H9 (cell line): ENCODE measurements at regions not wholly inside any gene's neighbourhood (a gene's known extent, or its start where the extent isn't known, plus 50 kb on each side); places are given as distances from the start of the nearest gene placed in this dataset.

ENCODE experiments used
- DNase-seq: peaks from one replicate; pipeline ENCODE4 v3.0.0-alpha.2; 2017
- H2AFZ ChIP-seq: one replicate; pipeline ENCODE4 v1.6.1; 2013; ENCODE audit warnings: mild to moderate bottlenecking, low read length, control low read depth, moderate library complexity
- H2AK5ac ChIP-seq: 2 replicates; pipeline ENCODE4 v1.6.1; 2013; ENCODE audit warnings: low read length, control low read depth, mixed read lengths; ENCODE audit not compliant: insufficient read length
- H2BK120ac ChIP-seq: one replicate; pipeline ENCODE4 v1.6.1; 2013; ENCODE audit warnings: low read depth, mild to moderate bottlenecking, low read length, control low read depth, inconsistent platforms; ENCODE audit not compliant: poor library complexity, severe bottlenecking
- H2BK12ac ChIP-seq: 2 replicates; pipeline ENCODE4 v1.6.1; 2013; ENCODE audit warnings: low read length, control low read depth, mixed read lengths, low read depth; ENCODE audit not compliant: insufficient read length
- H2BK15ac ChIP-seq: 2 replicates; pipeline ENCODE4 v1.6.1; 2013; ENCODE audit warnings: low read depth, low read length, control low read depth
- H2BK20ac ChIP-seq: one replicate; pipeline ENCODE4 v1.6.1; 2013; ENCODE audit warnings: low read depth, mild to moderate bottlenecking, low read length, control low read depth, inconsistent platforms; ENCODE audit not compliant: poor library complexity, severe bottlenecking
- H2BK5ac ChIP-seq: 2 replicates; pipeline ENCODE4 v1.6.1; 2013; ENCODE audit warnings: low read length, control low read depth, mixed read lengths; ENCODE audit not compliant: insufficient read length
- H3K14ac ChIP-seq: 2 replicates; pipeline ENCODE4 v1.6.1; 2013; ENCODE audit warnings: low read length, control low read depth; ENCODE audit not compliant: insufficient read depth
- H3K18ac ChIP-seq: 2 replicates; pipeline ENCODE4 v1.6.1; 2013; ENCODE audit warnings: low read depth, mild to moderate bottlenecking, mixed read lengths, low read length, control low read depth; ENCODE audit not compliant: insufficient read length
- H3K23ac ChIP-seq: 2 replicates; pipeline ENCODE4 v1.6.1; 2013; ENCODE audit warnings: low read length, control low read depth, mixed read lengths, low read depth; ENCODE audit not compliant: insufficient read length
- H3K23me2 ChIP-seq: 2 replicates; pipeline ENCODE4 v1.6.1; 2013; ENCODE audit warnings: low read depth, mild to moderate bottlenecking, mixed read lengths, low read length, control low read depth; ENCODE audit not compliant: insufficient read length, poor library complexity, severe bottlenecking
- H3K27ac ChIP-seq: 2 replicates; pipeline ENCODE4 v1.5.1; 2013; ENCODE audit warnings: low read length, control low read depth, mixed read lengths, low read depth; ENCODE audit not compliant: insufficient read length
- H3K27me3 ChIP-seq: 2 replicates; pipeline ENCODE4 v1.6.1; 2013; ENCODE audit warnings: low read length, control low read depth, inconsistent platforms; ENCODE audit not compliant: insufficient read depth
- H3K4ac ChIP-seq: 2 replicates; pipeline ENCODE4 v1.6.1; 2013; ENCODE audit warnings: low read depth, mild to moderate bottlenecking, control low read depth, inconsistent platforms, low read length, moderate library complexity
- H3K4me1 ChIP-seq: 2 replicates; pipeline ENCODE4 v1.6.1; 2013; ENCODE audit warnings: low read length, control low read depth, inconsistent platforms; ENCODE audit not compliant: insufficient read depth
- H3K4me2 ChIP-seq: 2 replicates; pipeline ENCODE4 v1.6.1; 2013; ENCODE audit warnings: low read length, control low read depth, mixed read lengths; ENCODE audit not compliant: insufficient read length, insufficient read depth
- H3K56ac ChIP-seq: 2 replicates; pipeline ENCODE4 v1.6.1; 2013; ENCODE audit warnings: low read depth, mild to moderate bottlenecking, mixed read lengths, low read length, control low read depth; ENCODE audit not compliant: insufficient read length
- H3K79me1 ChIP-seq: 2 replicates; pipeline ENCODE4 v1.6.1; 2013; ENCODE audit warnings: low read depth, mild to moderate bottlenecking, moderate library complexity, low read length, control low read depth, inconsistent platforms; ENCODE audit not compliant: insufficient read depth, poor library complexity, severe bottlenecking
- H3K79me2 ChIP-seq: 2 replicates; pipeline ENCODE4 v1.6.1; 2013; ENCODE audit warnings: low read length, control low read depth, inconsistent platforms; ENCODE audit not compliant: insufficient read depth
- H3K9ac ChIP-seq: 2 replicates; pipeline ENCODE4 v1.6.1; 2013; ENCODE audit warnings: low read length, control low read depth, mixed read lengths; ENCODE audit not compliant: insufficient read length; ENCODE audit errors: extremely low read depth
- H3K9me3 ChIP-seq: one replicate; pipeline ENCODE4 v1.6.1; 2013; ENCODE audit warnings: low read depth, low read length, inconsistent platforms; ENCODE audit not compliant: control insufficient read depth
- H3T11ph ChIP-seq: one replicate; pipeline ENCODE4 v1.6.1; 2013; ENCODE audit warnings: mild to moderate bottlenecking, low read length, control low read depth, inconsistent platforms
- H4K20me1 ChIP-seq: one replicate; pipeline ENCODE4 v1.6.1; 2013; ENCODE audit not compliant: control insufficient read depth, insufficient read length, insufficient read depth
- H4K5ac ChIP-seq: 2 replicates; pipeline ENCODE4 v1.6.1; 2013; ENCODE audit warnings: low read depth, mild to moderate bottlenecking, mixed read lengths, low read length, control low read depth; ENCODE audit not compliant: insufficient read length
- H4K8ac ChIP-seq: replicated peaks from 2 replicates; pipeline ENCODE4 v1.6.1; 2013; ENCODE audit warnings: low read length, control low read depth, mixed read lengths, low read depth; ENCODE audit not compliant: insufficient read length
- H4K91ac ChIP-seq: 2 replicates; pipeline ENCODE4 v1.6.1; 2013; ENCODE audit warnings: low read depth, mild to moderate bottlenecking, moderate library complexity, mixed read lengths, low read length, control low read depth; ENCODE audit not compliant: insufficient read length
- H3K27ac Mint-ChIP-seq, 3 experiments: 2 replicates in 2 of 3; 3 replicates in 1 of 3; pipeline ENCODE4 v1.8.0; 2020 to 2021; ENCODE audit warnings: mixed read lengths in 3 of 3, mild to moderate bottlenecking in 1 of 3, moderate library complexity in 1 of 3
- H3K27me3 Mint-ChIP-seq: 2 replicates; pipeline ENCODE4 v1.8.0; 2021; ENCODE audit warnings: low read depth, mild to moderate bottlenecking, moderate library complexity, mixed read lengths
- H3K36me3 Mint-ChIP-seq, 3 experiments: 2 replicates in 2 of 3; 3 replicates in 1 of 3; pipeline ENCODE4 v1.8.0; 2020 to 2021; ENCODE audit warnings: low read depth in 3 of 3, mixed read lengths in 3 of 3; ENCODE audit not compliant: insufficient read depth in 1 of 3
- H3K4me1 Mint-ChIP-seq, 2 experiments: 2 replicates each; pipeline ENCODE4 v1.8.0; 2020; ENCODE audit warnings: mixed read lengths in 2 of 2
- H3K4me3 Mint-ChIP-seq, 2 experiments: 2 replicates in 1 of 2; 3 replicates in 1 of 2; pipeline ENCODE4 v1.8.0; 2020 to 2021; ENCODE audit warnings: mild to moderate bottlenecking in 2 of 2, mixed read lengths in 2 of 2, moderate library complexity in 1 of 2
- H3K9me3 Mint-ChIP-seq, 2 experiments: 2 replicates in 1 of 2; 3 replicates in 1 of 2; pipeline ENCODE4 v1.8.0; 2020; ENCODE audit warnings: mild to moderate bottlenecking in 2 of 2, mixed read lengths in 2 of 2, moderate library complexity in 1 of 2
- WGBS: extraction: QIAGEN DNeasy Blood & Tissue Kit; methylation state at CpG from one replicate; pipeline ENCODE4 v1.1.7; 2013; ENCODE audit warnings: missing lambda C conversion rate, low lambda C conversion rate, mixed read lengths; ENCODE audit not compliant: insufficient read length; ENCODE audit errors: extremely low coverage; 5-methylcytosine and 5-hydroxymethylcytosine counted together
- TF ChIP-seq, protein P1 (sequence below): fragments of 200-600 bp; sonication (generic); conservative IDR thresholded peaks from 3 replicates; pipeline ENCODE4 v1.8.0; 2021; ENCODE audit warnings: antibody characterized with exemption, mild to moderate bottlenecking

DNA sequence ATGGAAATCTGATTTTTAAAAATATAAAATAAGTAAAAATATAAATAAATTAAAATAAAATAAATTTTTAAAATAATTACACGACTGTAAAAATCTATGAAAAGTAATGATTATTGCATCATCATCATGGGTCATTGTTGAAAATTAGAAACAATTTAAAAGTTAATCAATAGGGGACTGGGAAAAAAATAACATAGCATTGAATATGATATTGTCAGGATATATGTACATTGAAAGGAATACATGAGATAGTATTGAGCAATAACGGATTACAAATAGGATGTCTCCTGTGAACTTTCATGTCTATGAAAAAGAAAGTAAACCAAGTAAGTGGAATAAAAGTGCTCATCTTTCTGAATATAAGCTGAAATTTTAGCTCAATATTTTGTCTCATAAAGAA lies 566.8 kb upstream of the HTR2C start:
- H3K27me3 ChIP-seq: no peaks in the 10 kb centered on the region
- no CpG with 5 or more reads among the region's 2 CpGs for WGBS
- H3K79me1 ChIP-seq: no peaks in the 10 kb centered on the region
- no peak overlapping the region for H3K27ac ChIP-seq
- no peaks in the 10 kb centered on the region for H3K79me2 ChIP-seq
- TF ChIP-seq, protein P1, sequence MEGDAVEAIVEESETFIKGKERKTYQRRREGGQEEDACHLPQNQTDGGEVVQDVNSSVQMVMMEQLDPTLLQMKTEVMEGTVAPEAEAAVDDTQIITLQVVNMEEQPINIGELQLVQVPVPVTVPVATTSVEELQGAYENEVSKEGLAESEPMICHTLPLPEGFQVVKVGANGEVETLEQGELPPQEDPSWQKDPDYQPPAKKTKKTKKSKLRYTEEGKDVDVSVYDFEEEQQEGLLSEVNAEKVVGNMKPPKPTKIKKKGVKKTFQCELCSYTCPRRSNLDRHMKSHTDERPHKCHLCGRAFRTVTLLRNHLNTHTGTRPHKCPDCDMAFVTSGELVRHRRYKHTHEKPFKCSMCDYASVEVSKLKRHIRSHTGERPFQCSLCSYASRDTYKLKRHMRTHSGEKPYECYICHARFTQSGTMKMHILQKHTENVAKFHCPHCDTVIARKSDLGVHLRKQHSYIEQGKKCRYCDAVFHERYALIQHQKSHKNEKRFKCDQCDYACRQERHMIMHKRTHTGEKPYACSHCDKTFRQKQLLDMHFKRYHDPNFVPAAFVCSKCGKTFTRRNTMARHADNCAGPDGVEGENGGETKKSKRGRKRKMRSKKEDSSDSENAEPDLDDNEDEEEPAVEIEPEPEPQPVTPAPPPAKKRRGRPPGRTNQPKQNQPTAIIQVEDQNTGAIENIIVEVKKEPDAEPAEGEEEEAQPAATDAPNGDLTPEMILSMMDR: no peak
- H2BK120ac ChIP-seq: no peak overlapping the region
- H3K14ac ChIP-seq: no peak overlapping the region
- H4K20me1 ChIP-seq: no peaks in the 10 kb centered on the region
- no peak overlapping the region for H2BK20ac ChIP-seq
- H3K18ac ChIP-seq: no peak overlapping the region
- Mint-ChIP-seq H3K4me3 (no peak overlapping the region; a peak in 1 of 5 replicates), H3K36me3 (peaks cover 0 to 21% (median 11%) of the 10 kb centered on the region in 3 experiments; a peak in 4 of 7 replicates), H3K9me3 (peaks cover 0 to 5% of the 10 kb centered on the region in 2 experiments; a peak in 3 of 5 replicates), H3K27ac (no peak overlapping the region), H3K27me3 (no peaks in the 10 kb centered on the region), H3K4me1 (peaks cover 33 to 44% of the 10 kb centered on the region in 2 experiments)
- no peak overlapping the region for H2AFZ ChIP-seq
- no peaks in the 10 kb centered on the region for H3K23me2 ChIP-seq
- no peak overlapping the region for H3K4ac ChIP-seq
- H2BK5ac ChIP-seq: no peak overlapping the region
- H4K8ac ChIP-seq: no peak overlapping the region
- no peak overlapping the region for H3K9ac ChIP-seq
- H3T11ph ChIP-seq: no peak overlapping the region
- no peak overlapping the region for H4K5ac ChIP-seq
- H3K56ac ChIP-seq: no peak overlapping the region
- H2BK15ac ChIP-seq: no peak overlapping the region
- DNase-seq: no peak
- no peaks in the 10 kb centered on the region for H3K9me3 ChIP-seq
- H3K23ac ChIP-seq: no peak overlapping the region
- no peak overlapping the region for H2BK12ac ChIP-seq
- no peak overlapping the region for H2AK5ac ChIP-seq
- no peak overlapping the region for H3K4me2 ChIP-seq
- H3K4me1 ChIP-seq: peaks cover 6% of the 10 kb centered on the region; the same call in 1 of the 2 replicates
- H4K91ac ChIP-seq: no peak overlapping the region
